Stimulated activated CD8-positive, alpha-beta memory T cell treated with anti-CD3 and anti-CD28 coated beads, Interleukin-2, amount 100 ng/mL, for 1 hour (primary cell): ENCODE measurements at regions not wholly inside any gene's neighbourhood (a gene's known extent, or its start where the extent isn't known, plus 50 kb on each side); places are given as distances from the start of the nearest gene placed in this dataset.
"Not testable (repeated sequence)": the region's sequence is repeated elsewhere in the genome, so short reads cannot be mapped to it uniquely, and the experiment has no call there.

Experiments used
- DNase-seq, 2 donors: peaks; one replicate each; pipeline ENCODE4 v3.0.0-alpha.2; 2020; ENCODE audit warnings: low read depth in 2 of 2

DNA sequence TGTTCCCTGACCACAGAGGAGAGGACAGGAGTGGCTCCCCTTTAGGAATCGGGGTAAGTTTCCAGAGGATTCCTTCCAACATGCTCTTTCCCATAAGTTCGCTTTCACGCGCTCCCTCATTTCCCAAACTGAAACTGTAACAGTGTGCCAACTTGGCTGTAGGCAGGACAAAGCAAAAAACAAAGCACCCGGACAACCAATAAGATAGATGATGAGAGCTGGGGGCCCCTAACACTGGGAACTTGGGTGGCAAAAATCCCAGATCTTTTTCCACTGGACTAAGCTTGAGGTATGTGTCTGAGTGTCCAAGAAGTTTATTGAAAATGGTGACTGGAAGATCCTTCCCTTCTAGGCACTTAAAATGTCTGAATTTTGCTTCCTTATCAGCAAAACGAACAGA is 258.7 kb upstream of the IL12B start:
- no peak for DNase-seq

DNA sequence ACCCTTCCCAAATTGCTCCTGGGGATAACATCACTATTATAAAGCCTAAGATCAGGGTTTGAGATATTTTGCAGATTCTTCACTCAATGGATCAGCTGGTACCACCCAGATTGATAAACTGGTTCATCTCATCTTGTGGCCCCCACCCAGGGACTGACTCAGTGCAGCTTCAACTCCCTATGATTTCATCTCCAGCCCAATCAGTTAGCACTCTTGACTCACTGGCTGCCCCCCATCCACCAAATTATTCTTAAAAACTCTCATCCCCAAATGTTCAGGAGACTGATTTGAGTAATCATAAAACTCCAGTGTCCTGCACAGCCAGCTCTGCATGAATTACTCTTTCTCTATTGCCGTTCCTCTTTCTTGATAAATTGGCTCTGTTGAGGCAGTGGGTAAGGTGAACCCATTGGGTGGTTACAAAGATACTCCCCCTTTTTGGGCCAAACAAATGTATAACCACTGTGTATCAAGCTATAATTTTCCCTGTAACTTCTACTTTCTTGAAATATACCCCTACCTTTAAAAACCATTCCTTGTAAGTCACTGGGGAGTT is 263.3 kb upstream of the IL12B start:
- DNase-seq: no peak

DNA sequence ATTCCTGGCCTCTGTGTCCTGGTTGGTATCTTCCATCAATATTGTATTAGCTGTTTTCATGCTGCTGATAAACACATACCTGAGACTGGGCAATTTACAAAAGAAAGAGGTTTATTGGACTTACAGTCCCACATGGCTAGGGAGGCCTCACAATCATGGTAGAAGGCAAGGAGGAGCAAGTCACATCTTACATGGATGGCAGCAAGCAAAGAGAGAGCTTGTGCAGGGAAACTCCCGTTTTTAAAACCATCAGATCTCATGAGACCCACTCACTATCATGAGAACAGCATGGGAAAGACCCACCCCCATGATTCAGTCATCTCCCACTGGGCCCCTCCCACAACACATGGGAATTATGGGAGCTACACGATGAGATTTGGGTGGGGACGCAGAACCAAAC is 265.3 kb upstream of the IL12B start:
- DNase-seq: not testable (repeated sequence)

DNA sequence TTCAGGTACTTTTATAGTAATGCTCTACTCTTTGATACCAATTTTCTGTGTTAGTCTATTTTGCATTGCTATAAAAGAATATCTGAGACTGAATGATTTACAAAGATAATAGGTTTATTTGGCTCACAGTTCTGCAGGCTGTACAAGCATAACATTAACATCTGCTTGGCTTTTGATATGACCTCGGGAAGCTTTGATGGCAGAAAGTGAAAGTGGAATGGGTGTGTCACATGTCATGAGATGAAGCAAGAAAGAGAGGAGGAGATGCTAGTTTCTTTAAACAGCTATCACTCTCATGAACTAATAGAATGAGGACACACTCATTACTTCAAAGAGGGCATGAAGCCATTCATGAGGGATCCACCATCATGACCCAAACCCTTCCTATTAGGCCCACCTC is 270.9 kb upstream of the IL12B start:
- no peak for DNase-seq

DNA sequence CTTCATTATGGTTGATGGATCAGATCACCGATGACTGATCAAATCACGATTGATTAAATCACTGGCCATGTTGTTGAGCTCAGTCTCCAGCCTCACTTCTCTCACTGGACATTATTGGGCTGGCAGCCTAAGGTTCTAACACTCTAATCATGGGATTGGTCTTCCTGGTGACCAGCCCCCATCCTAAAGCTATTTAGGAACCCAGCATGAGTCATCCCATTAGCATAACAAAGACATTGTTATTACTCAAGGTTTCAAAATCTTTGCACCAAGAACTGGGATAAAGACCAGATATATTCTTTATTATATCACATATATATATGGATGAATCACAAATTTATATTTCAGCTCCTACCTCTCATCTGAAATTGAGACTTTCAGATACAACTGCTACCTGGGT is 272.1 kb upstream of the IL12B start:
- no peak for DNase-seq

DNA sequence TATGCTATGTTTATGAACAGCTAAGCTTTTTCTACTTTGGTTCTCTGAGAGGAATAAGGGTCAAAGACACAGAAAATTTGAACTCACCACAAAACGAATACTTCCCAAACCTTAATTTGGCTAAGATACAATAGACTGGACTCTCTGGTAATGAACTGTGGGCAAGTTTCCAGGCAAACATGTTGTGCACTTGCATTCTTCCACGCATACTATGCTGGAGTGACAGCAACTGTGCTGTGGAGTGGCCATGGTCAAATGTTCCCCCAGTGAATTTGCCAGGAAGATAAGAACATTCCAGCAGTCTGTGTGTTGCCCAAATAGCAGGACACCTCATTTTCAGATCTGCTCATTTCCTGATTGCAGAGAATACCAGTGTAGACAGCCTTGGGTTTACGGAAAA is 275.3 kb upstream of the IL12B start:
- no peak for DNase-seq

DNA sequence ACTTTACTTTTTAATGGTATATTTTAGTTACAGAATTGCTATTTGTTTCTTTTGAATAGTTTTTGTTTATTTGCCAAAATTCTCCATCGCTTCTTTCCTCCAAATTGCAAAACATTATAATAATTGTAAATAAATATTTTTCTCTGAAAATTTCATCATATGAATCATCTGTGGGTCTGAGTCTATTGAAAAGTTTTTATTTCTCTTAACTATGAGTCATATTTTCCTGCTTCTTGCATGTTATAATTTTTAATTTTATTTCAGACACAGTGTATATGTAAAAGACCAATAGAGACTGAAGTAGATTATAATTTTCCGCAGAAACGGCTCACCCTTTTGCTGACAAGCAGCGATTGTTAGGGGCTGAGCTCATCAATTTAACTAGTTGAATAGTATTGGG is 279.1 kb upstream of the IL12B start:
- no peak for DNase-seq

DNA sequence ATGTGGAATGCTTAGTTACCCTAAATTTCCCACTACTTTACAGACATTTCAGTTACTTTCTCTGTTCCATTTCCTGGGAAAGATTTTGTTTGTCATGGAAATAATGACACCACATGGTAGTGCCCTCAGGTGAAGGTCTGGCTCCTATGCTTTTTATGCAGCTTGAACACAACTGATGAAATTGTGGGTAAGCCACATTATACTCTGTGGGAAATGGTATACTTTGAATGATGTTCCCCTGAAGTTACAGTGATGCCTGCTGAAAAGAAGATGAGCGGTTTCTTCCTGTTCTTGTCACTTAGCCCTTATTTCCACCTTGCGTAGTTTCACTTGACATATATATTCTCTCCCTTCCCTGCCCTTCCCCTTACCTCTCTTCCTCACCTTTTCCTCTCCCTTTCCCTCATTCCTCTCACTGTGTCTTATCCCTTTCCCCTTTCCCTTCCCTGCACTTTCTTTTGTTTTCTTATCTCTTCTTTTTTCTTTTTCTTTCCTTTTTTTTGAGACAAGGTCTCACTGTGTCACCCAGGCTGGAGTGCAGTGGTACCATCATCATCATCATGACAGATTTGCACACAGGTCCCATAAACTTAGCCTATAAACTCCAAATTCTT is 280.8 kb upstream of the IL12B start:
- DNase-seq: no peak

DNA sequence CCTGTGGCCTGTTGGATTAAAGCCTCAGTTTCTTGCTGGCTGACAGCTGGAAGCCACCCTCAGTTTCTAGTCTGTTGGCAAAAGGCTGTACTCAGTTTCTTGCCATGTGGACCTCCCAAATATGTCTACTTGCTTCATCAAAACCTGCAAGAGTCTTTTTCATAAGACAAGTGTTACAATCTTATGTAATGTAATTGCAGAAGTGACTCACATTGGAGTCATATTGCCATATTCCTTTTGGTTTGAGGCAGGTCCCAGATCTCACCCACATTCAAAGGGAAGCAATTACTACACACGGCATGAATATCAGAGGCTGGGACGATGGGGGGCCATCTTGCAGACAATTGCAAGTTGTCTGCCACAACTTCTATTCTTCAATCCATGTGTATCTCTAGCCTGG is 286.7 kb upstream of the IL12B start:
- no peak for DNase-seq

DNA sequence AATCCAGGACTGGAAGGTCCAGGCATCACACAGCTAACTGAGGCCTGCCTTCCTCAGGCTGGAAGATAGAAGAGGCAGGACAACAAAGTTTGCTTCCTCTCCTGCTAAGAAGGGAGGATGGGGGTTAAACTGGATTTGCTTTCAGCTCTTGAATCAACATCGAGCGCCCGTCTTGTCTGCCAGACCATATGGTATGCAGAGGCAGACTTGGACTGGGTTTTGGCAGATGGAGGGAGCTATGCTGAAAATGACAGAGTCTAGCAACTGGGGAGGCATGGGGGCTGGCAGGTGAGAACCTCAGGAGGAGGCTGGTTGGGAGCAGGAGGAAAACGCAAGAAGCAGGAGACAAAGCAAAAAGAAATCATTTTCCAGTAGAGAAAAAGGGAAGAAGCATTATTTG is 289.5 kb upstream of the IL12B start:
- no peak for DNase-seq

DNA sequence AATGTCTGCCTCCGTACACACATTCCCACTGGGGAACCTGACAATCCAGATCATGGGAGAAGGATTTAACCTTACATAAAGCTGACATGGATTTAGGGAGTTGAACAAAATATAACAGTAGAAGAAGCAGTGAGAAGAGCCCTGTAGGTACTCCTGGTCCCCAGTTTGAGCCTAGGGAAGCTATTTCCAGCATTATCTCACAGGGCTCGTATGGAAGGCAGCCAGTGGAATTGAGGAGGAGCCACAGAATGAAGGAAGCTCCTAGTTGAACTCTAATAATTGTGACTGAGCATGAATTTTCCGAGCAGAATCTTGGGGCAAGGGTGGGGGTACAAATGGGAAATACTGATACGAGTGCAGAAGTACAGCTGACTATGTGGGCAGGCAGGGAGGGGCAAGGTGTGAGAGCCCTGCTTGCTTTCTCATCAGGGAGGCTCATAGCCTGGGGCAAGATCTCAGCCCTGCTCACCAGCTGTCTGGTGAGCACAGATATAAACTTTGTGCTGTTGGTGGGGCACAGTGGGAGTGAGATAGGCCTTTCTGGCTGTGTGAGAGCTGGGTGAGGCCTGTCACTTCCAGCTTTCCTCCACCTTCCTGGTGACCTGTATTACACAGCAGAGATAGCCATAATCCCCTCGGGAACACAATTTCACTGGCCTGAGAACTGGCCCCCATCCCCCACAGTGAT is 290.7 kb upstream of the IL12B start:
- no peak for DNase-seq

DNA sequence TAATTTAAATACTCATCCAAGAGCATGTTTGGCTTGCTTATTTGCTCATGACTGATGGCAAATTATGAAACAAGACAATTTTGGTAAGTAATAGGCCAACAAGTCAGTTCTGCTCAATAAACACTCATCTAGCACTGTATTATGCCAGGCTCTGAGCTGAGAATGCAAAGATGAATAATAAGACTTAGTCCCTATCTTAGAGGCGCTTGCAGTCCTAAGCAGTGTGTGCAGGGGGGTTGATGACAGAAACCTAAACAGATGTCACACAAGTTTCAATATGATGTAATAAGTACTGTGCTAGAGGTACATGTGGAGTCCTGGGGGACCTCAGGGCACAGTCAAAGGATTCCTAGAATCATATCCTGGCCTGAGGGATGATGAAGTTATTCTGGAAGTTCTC is 287.6 kb upstream of the ADRA1B start:
- no peak for DNase-seq

DNA sequence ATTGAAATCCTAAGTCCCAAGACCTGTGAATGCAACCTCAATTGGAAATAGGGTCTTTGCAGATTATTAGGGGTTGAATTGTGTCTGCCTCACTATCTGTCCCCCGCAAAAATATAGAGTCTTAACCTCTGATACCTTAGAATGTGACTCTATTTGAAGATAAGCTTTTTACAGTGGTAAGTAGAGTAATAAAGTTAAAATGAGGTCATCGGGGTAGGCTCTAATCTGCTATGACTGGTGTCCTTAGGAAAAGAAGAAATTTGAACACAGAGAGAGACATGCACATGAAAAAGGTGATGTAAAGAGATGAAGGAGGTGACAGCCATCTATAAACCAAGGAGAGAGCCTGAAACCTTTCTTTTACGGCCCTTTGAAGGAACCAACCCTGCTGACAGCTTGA is 287.1 kb upstream of the ADRA1B start:
- no peak for DNase-seq

DNA sequence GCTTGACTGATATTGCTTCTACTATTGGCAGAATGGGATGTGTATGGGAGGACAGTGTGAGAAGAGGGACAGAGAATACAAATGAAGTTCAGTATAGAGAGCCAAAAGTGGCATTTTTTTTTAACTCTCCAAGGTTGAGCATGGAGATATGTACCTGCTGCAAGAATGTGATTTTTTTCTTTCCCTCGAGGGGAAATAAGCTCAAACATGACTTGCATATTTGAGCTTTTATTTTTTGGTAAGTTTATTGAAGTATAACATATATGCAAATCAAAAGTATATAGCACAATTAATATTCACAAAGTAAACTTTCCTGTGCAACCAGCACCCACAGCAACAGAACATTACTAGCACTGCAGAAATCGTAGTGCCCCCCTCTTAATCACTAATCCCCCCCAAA is 285.7 kb upstream of the ADRA1B start:
- no peak for DNase-seq

DNA sequence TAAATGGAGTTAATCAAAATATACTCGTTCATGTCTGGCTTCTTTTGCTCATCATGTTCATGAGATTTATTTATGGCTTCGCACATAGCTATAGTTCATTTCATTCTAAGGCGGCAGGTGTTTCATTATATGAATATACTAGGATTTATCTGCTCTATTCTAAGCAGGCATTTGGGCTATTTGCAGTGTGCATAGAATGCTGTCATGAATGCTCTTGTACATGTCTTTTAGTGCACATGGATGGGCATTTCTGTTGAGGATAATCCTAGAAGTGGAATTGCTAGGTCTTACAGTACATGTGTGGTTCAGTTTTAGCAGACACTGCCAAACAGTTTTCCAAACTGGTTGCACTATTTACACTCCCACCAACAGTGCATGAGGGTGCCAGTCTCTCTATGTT is 285.3 kb upstream of the ADRA1B start:
- DNase-seq: no peak

DNA sequence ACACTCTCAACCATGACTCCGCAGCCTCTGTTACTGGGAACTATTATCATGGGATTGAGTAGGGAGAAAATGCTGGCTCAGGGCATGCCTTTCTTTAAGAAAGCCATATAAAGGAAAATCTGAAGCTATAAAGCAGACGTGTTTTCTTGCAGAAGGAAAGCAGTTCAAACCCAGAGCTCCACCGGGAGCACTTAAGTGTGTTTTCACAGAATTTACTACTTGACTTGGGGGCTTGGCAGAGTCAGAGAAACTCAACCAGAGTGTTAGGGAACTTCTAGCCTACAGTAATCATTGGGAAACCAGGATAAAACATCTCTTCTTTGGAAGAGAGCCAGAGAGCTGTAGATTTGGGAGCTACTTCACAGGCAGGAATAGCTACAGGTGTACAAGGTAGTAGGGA is 283.4 kb upstream of the ADRA1B start:
- DNase-seq: no peak

DNA sequence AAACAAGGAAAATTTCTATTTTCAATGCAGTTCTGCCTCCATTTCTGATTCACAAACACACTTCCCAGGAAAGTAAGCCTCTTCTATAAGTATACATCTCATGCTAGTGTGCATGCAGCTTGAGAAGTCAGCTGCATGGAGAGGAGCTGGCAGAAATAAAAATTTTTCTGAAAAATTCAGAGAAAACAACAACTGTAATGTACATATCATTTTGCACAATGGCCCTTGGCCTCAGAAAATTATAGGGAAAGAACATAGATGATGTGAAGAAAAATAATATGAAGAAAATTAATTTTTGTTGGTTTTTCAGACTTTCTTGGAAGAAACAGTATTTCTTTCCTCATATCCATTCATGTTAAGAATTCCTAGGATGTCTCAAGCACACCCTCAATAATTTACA is 277.8 kb upstream of the ADRA1B start:
- no peak for DNase-seq

DNA sequence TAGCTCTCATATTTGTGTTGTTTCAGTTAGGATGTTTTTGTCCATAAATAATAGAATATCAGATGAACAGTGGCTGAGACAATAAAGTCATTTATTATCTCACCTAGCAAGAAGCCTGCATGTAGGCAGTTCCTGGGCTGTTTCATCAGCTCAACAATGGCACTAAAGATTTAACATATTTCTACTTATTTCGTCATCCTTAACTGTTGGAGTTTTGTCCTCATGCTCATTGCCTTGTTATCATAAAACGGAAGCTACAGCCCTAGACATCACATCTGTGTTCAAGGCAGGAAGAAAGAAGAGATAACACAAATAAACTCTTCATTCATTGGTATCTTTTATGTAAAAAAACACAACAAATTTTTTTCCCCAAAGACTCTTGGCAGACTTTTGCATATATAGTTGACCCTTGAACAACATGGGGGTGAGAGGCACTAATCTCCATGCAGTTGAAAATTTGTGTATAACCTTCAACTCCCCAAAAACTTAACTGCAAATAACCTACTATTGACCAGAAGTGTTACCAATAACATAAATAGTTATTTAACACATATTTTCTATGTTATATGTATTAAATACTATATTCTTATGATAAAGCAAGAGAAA is 277.2 kb upstream of the ADRA1B start:
- DNase-seq: no peak

DNA sequence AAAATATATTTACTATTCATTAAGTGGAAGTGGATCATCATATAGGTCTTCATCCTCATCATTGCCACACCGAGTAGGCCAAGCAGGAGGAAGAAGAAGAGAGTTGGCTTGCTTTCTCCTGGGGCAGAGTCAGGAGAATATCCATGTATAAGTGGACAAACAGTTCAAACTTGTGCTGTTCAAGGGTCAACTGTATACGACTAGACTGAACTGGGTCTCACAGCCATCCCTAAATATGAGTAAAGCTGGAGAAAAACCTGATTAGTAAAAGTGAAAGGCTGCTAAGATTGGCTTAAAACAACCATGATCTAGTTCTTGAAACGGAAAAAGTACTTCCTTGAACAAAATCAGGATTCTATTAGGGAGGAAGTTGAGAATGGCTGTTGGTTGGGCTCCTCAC is 276.7 kb upstream of the ADRA1B start:
- no peak for DNase-seq

DNA sequence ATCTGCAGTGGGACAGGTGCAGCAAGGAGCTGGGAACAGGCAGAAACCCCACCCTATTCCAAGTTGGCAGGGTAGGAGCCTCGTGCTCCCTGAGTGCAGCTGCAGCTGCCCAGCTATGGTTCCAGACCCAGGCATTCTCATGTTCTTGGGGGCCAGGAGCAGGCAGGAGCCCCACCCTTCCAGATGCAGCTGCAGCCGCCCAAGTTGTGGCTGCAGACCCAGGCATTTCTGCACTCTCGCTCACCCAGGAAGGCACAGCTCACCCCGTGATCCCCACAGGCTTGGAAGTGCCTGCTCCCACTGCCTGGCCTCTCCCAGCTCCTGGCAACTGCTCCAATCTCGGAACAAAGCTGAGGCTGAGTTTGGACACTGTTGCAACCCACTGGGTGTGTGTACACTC is 275.8 kb upstream of the ADRA1B start:
- no peak for DNase-seq

DNA sequence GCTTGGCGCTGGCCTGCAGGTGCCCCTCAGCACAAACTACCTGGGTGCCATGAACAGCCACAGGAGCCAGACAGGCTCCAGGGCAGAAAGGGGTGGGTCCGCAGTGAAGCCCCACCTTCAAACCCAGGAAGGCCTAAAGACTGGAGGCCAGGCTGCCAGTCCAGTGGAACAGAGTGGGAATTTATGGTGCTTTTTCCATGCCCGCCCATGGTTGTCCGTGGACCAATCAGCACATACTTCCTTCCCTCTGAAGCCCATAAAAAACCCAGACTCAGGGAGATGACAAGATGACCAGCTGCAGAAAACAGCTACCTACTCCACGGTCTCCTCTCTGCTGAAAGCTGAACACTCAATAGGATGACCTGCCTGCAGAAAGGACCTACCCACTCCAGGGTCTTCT is 275.4 kb upstream of the ADRA1B start:
- no peak for DNase-seq

DNA sequence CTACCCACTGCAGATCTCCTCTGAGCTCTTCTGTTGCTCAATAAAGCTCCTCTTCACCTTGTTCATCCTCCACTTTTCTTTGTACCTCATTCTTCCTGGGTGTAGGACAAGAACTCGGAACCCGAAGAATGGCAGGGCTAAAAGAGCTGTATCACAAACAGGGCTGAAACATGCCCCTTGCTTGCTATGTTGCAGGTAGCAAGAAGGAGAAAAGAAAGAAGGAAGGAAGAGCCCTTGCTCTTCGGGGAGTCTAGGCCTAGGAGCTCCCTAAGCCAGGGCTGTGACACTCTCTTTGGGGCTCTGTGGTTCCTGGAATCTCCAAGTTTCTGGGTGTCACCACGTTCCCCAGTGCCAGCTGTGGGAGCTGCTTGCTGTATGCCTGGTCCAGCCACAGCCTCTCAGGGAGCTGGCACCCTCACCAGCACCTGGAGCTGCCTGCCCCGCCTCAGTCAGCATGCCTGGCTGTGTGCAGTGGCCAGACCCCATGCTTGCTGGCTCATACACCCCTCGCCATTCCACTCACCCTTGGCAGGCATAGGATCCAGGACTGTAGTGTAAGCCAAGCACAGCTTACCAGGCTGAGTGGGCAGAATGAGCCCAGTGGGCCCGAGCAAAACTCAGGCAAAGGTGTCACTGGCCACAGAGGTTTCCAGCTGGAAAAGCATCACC is 274.8 kb upstream of the ADRA1B start:
- no peak for DNase-seq

DNA sequence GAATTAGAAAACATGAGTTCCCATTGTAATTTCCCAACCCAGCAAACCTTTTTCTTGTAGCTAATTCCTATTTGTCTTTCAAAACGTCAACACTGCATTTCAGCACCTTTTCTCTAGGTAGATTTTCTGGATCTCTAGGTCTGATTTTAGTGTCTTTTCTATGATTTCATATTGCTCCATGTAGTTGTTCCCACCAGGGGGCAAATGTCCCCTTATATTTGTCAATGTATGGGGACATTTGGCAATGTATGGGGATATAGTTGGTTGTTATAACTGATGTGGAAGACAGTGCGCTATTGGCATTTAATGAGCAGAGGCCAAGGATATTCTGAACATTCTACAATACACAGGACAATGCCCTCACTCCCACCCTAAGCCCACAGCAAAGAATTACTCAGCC is 273.9 kb upstream of the ADRA1B start:
- no peak for DNase-seq
